ENCODE measurements at regions not wholly inside any gene's neighbourhood (a gene's known extent, or its start where the extent isn't known, plus 50 kb on each side); places are given as distances from the start of the nearest gene placed in this dataset.

DNA sequence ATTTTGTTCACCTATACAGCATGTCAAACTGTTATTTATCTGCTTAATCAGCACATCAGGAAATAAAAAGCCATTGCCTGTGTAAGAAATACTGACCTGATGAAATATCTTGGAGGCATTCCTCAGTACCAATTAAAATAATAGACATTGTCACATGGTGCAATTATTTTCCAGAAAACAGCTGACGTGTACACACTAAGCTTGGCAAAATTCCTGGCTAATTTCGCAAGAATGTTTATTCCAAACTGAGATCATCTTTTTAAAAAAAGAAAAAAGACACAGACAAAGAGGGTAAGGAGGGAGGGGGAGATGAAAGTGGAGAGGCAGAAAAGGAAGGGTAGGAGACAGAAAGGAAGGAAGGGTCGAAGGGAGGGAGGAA is 61.9 kb upstream of the NFKB1 start:
- peak; percentile 36 for FAIRE-seq
- Histone ChIP-seq H3K4me1 (ENCODE audit: control insufficient read depth, extremely low read depth, insufficient read depth, low read length) (peaks cover 15% of the 10 kb centered on the region), H3K9ac (ENCODE audit: control insufficient read depth, extremely low read depth, insufficient read depth, low read length) (peak overlapping the region; percentile 24)

DNA sequence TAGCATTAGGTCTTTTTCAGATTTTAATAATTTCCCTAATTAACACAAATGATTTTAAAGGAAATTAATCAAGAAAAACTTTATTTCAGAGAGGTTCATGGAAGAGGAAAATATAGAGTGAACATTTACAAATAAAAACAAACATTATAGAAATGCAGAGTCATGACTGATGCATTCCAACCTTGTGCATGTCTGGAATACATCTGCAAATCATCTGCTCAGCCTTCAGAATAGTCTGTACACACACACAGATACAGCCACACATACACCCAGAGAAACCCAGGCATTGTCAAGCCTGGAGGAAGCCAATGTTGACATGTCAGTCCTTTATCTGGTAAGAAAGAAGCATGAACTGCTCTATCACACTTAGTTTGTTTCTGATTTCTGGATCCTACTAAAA is 61.3 kb upstream of the NFKB1 start:
- Histone ChIP-seq H3K4me3 (ENCODE audit: control insufficient read depth in 2 of 3, extremely low read depth in 1 of 3, insufficient read depth in 2 of 3, low read depth in 1 of 3, low read length in 3 of 3) (no peak overlapping the region), H2AFZ (ENCODE audit: control insufficient read depth, low read length) (no peak overlapping the region), H3K79me2 (ENCODE audit: control insufficient read depth, insufficient read depth, low read length) (no peaks in the 10 kb centered on the region), H3K4me2 (ENCODE audit: control insufficient read depth, extremely low read depth, insufficient read depth, low read depth, low read length) (no peak overlapping the region), H3K9ac (ENCODE audit: control insufficient read depth, extremely low read depth, insufficient read depth, low read length) (peak overlapping the region; percentile 39), H3K9me3 (ENCODE audit: control insufficient read depth, low read depth, low read length) (no peaks in the 10 kb centered on the region), H3K9me1 (ENCODE audit: control insufficient read depth, extremely low read depth, insufficient read depth, low read length) (no peaks in the 10 kb centered on the region), H3K27me3 (ENCODE audit: control insufficient read depth, extremely low read depth, insufficient read depth, low read length) (no peaks in the 10 kb centered on the region), H3K4me1 (ENCODE audit: control insufficient read depth, extremely low read depth, insufficient read depth, low read length) (peaks cover 15% of the 10 kb centered on the region), H3K27ac (ENCODE audit: control insufficient read depth, insufficient read depth, low read length) (peak overlapping the region; percentile 59), H4K20me1 (ENCODE audit: control insufficient read depth, extremely low read depth, insufficient read depth, low read length) (no peaks in the 10 kb centered on the region), H3K36me3 (ENCODE audit: control insufficient read depth in 2 of 2, extremely low read depth in 1 of 2, insufficient read depth in 2 of 2, low read length in 2 of 2) (no peaks in the 10 kb centered on the region)
- dilution Hi-C loops (cut with MboI; ENCODE audit: extremely low pct_ligation_motif_present, low sequenced_read_pairs), result no loop called here
- TF ChIP-seq, protein P1, sequence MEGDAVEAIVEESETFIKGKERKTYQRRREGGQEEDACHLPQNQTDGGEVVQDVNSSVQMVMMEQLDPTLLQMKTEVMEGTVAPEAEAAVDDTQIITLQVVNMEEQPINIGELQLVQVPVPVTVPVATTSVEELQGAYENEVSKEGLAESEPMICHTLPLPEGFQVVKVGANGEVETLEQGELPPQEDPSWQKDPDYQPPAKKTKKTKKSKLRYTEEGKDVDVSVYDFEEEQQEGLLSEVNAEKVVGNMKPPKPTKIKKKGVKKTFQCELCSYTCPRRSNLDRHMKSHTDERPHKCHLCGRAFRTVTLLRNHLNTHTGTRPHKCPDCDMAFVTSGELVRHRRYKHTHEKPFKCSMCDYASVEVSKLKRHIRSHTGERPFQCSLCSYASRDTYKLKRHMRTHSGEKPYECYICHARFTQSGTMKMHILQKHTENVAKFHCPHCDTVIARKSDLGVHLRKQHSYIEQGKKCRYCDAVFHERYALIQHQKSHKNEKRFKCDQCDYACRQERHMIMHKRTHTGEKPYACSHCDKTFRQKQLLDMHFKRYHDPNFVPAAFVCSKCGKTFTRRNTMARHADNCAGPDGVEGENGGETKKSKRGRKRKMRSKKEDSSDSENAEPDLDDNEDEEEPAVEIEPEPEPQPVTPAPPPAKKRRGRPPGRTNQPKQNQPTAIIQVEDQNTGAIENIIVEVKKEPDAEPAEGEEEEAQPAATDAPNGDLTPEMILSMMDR (optimal IDR thresholded peaks at IDR 0.05 in 1 of 3, IDR thresholded peaks at IDR 0.05 in 1 of 3, conservative IDR thresholded peaks at IDR 0.05 in 1 of 3; ENCODE audit: extremely low read depth in 1 of 3, insufficient read depth in 2 of 3, low read length in 3 of 3), result no peak
- TF ChIP-seq EZH2 (IDR thresholded peaks at IDR 0.05; ENCODE audit: low read length), result no peak
- peak; percentile 13 for FAIRE-seq
- no peak for DNase-seq (ENCODE audit: low read depth, low spot score)

More for the DNA sequence above, 61.9 kb upstream of the NFKB1 start:
- Histone ChIP-seq H3K27me3 (ENCODE audit: control insufficient read depth, extremely low read depth, insufficient read depth, low read length) (no peaks in the 10 kb centered on the region), H3K9me1 (ENCODE audit: control insufficient read depth, extremely low read depth, insufficient read depth, low read length) (no peaks in the 10 kb centered on the region), H3K9me3 (ENCODE audit: control insufficient read depth, low read depth, low read length) (no peaks in the 10 kb centered on the region), H3K4me2 (ENCODE audit: control insufficient read depth, extremely low read depth, insufficient read depth, low read depth, low read length) (peak overlapping the region; percentile 13), H3K36me3 (ENCODE audit: control insufficient read depth in 2 of 2, extremely low read depth in 1 of 2, insufficient read depth in 2 of 2, low read length in 2 of 2) (no peaks in the 10 kb centered on the region), H3K79me2 (ENCODE audit: control insufficient read depth, insufficient read depth, low read length) (no peaks in the 10 kb centered on the region), H4K20me1 (ENCODE audit: control insufficient read depth, extremely low read depth, insufficient read depth, low read length) (no peaks in the 10 kb centered on the region), H3K4me3 (ENCODE audit: control insufficient read depth in 2 of 3, extremely low read depth in 1 of 3, insufficient read depth in 2 of 3, low read depth in 1 of 3, low read length in 3 of 3) (no peak overlapping the region), H2AFZ (ENCODE audit: control insufficient read depth, low read length) (no peak overlapping the region), H3K27ac (ENCODE audit: control insufficient read depth, insufficient read depth, low read length) (peak overlapping the region; percentile 59)
- TF ChIP-seq EZH2 (IDR thresholded peaks at IDR 0.05; ENCODE audit: low read length), result no peak
- TF ChIP-seq, protein P1 (optimal IDR thresholded peaks at IDR 0.05 in 1 of 3, IDR thresholded peaks at IDR 0.05 in 1 of 3, conservative IDR thresholded peaks at IDR 0.05 in 1 of 3; ENCODE audit: extremely low read depth in 1 of 3, insufficient read depth in 2 of 3, low read length in 3 of 3), result no peak
- dilution Hi-C loops (cut with MboI; ENCODE audit: extremely low pct_ligation_motif_present, low sequenced_read_pairs), result no loop called here
- DNase-seq (ENCODE audit: low read depth, low spot score), result peak; percentile 69

All from keratinocyte (primary cell).